GM13977 (cell line): ENCODE measurements at regions not wholly inside any gene's neighbourhood (a gene's known extent, or its start where the extent isn't known, plus 50 kb on each side); places are given as distances from the start of the nearest gene placed in this dataset.

Source experiments
- DNase-seq: peaks from one replicate; pipeline ENCODE4 v3.0.0; 2012; ENCODE audit warnings: low spot score
- in situ Hi-C: fragments of 300-500 bp; cut with MboI; formaldehyde crosslinking; loops from one replicate; pipeline ENCODE4 v1.12.0; 2022; ENCODE audit warnings: low sequenced_read_pairs, low pct_unique_long_range_greater_than_20kb, mixed read lengths, inconsistent platforms; ENCODE audit not compliant: unreplicated experiment
- TF ChIP-seq, protein P1 (sequence below): IDR thresholded peaks from 2 replicates; pipeline ENCODE4 v1.5.1; 2012; ENCODE audit warnings: mild to moderate bottlenecking, control low read depth; ENCODE audit not compliant: insufficient read depth; ENCODE audit errors: extremely low read depth, missing control alignments

DNA sequence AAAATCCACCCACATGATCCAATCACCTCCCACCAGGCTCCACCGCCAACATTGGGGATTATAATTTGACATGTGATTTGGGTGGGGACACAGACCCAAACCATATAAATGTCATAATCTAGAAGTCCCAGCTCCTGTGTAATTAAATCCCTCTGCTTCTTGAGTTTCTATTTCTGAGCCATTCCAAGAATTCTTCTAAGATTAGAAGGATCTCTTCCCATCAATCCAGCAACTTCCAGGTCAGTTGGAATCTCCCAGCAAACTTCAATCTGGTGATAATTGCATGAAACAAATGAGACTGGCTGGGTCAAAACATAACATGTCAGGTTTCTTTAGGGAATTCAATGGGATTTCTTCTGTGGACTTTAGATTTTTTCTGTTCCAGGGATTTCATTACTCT, 127.8 kb upstream of the CDH5 start:
- in situ Hi-C loops = no loop called here
- TF ChIP-seq, protein P1, sequence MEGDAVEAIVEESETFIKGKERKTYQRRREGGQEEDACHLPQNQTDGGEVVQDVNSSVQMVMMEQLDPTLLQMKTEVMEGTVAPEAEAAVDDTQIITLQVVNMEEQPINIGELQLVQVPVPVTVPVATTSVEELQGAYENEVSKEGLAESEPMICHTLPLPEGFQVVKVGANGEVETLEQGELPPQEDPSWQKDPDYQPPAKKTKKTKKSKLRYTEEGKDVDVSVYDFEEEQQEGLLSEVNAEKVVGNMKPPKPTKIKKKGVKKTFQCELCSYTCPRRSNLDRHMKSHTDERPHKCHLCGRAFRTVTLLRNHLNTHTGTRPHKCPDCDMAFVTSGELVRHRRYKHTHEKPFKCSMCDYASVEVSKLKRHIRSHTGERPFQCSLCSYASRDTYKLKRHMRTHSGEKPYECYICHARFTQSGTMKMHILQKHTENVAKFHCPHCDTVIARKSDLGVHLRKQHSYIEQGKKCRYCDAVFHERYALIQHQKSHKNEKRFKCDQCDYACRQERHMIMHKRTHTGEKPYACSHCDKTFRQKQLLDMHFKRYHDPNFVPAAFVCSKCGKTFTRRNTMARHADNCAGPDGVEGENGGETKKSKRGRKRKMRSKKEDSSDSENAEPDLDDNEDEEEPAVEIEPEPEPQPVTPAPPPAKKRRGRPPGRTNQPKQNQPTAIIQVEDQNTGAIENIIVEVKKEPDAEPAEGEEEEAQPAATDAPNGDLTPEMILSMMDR = no peak
- DNase-seq = no peak

DNA sequence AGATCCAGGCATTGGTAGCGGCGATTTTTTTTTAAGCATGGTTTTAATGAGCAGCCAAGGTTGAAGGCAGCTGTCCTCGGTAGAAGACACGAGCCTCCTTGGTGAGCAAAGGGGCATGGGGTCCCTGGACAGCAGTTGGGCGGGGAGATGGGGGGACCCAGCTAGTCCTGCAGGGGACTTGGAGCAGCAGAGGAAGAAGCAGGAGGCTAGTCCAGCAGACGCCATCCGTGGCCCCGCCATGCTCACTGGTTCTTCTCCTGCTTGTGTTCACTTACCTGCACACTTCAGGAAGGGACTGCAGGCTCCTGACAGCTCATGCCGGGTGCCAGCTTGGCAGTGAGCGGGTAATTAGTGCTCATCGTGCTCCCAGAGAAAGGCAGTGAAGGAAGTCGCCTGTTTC, 130.2 kb upstream of the CDH5 start:
- in situ Hi-C loops = no loop called here
- DNase-seq = no peak
- TF ChIP-seq, protein P1 = no peak

GRCh38 chr16:66231452-66232160, 134.9 kb upstream of the CDH5 start:
- in situ Hi-C loops = no loop called here
- TF ChIP-seq, protein P1 = no peak
- no peak for DNase-seq

DNA sequence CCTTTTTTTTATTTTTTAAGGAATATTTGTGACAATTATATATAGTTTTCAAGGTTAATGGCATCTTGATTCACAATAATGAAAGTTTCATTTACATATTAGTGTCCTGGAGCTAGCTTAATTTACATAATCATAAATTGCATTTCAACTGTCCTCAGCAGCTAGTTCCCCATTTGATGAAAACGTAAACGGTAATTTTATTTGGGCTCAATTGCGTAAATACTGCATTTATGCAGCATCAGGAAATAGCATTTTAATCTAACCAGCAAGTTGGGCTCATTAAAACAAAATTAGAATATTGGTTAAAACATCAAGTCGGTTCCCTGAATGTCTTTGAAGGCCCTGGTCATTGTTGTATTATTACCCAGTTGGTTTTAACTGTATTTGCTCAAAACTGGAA, 136.8 kb upstream of the CDH5 start:
- in situ Hi-C loops = no loop called here

DNA sequence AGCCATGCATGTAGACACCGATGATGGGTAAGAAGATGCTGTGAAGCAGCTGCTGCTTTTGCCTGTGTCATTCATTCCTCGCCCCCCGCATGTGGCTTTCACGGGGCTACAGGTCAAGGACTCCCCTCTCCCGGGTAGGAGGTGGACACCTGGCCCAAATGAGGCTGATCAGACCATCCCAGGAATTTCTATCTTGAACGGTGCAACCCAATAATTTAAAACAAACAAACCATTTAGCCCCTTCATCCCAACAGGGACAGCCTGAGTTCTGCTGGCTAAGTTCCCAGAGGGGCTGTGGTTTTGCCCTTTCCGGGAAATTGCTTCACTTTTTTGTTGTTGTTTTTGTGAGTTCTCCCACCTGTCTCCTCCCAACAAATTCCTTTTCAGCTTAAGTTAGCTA, 137.7 kb upstream of the CDH5 start:
- TF ChIP-seq, protein P1 = no peak
- in situ Hi-C loops = no loop called here
- no peak for DNase-seq

More for the DNA sequence above, 136.8 kb upstream of the CDH5 start:
- TF ChIP-seq, protein P1 = no peak
- DNase-seq = no peak

DNA sequence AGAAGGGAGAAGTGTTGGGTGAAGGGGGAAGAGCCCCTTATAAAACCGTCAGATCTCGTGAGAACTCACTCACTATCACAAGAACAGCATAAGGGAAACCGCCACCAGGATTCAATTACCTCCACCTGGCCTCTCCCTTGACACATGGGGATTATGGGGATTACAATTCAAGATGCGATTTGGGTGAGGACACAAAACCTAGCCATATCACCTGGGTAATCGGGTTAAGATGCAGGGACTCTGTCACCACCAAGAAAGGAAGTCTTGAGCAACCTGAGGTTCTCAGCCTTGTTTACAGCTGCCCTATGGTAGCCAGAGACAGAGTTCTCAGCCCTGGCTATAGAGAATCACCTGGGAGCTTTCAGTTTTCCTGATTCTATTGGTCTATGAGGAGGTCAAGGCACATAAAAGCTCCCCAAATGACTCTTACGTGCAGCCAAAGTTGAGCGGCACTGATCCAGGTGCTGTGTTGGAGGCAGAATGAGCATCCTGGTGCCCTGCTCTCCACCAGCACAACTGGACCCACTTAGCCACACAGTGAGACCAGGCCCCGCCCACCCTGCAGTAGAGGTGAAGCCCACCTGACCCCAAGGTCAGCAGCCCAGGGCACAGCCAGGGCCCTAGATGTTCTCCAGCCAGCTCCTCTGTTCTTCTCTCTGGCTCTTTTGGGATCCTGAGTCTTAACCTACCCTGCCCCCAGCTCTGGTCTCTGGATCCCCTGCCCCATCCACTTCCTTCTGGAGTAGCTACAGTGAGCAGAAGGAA, 138.5 kb upstream of the CDH5 start:
- in situ Hi-C loops = no loop called here
- TF ChIP-seq, protein P1 = no peak
- DNase-seq = no peak
